HPDE6-E6E7 (cell line): ENCODE measurements at regions not wholly inside any gene's neighbourhood (a gene's known extent, or its start where the extent isn't known, plus 50 kb on each side); places are given as distances from the start of the nearest gene placed in this dataset.

Experiments used
- DNase-seq: peaks from one replicate; pipeline ENCODE4 v3.0.0; 2011; ENCODE audit warnings: missing footprints; ENCODE audit errors: extremely low spot score

GRCh38 chr2:37425408-37425807 is 81.0 kb downstream of the QPCT start:
- DNase-seq = no peak

GRCh38 chr2:37427241-37427640 is 82.8 kb downstream of the QPCT start:
- DNase-seq = no peak

GRCh38 chr2:37436323-37436722 is 91.9 kb downstream of the QPCT start:
- no peak for DNase-seq

GRCh38 chr2:37439131-37439642 is 94.8 kb downstream of the QPCT start:
- no peak for DNase-seq

GRCh38 chr2:37441055-37441454 is 96.6 kb downstream of the QPCT start:
- DNase-seq = no peak

- no peak for DNase-seq
Observed at GRCh38 chr2:37443082-37443481, 98.7 kb downstream of the QPCT start.

GRCh38 chr2:37447446-37447845 is 103.0 kb downstream of the QPCT start:
- DNase-seq = no peak

GRCh38 chr2:37448342-37449120 is 104.1 kb downstream of the QPCT start:
- no peak for DNase-seq

GRCh38 chr2:37449761-37450296 is 105.4 kb downstream of the QPCT start:
- no peak for DNase-seq

- no peak for DNase-seq
Observed at GRCh38 chr2:37453027-37453426, 108.6 kb downstream of the QPCT start.

- no peak for DNase-seq
Observed at GRCh38 chr2:37454851-37455762, 110.7 kb downstream of the QPCT start.

GRCh38 chr2:37456479-37456878 is 112.0 kb downstream of the QPCT start:
- no peak for DNase-seq

GRCh38 chr2:37457401-37457901 is 113.0 kb downstream of the QPCT start:
- no peak for DNase-seq

GRCh38 chr2:37458133-37458532 is 113.7 kb downstream of the QPCT start:
- DNase-seq = no peak

GRCh38 chr2:37459095-37459981 is 114.9 kb downstream of the QPCT start:
- no peak for DNase-seq

GRCh38 chr2:37460896-37461229 is 116.4 kb downstream of the QPCT start:
- DNase-seq = no peak

GRCh38 chr2:37464067-37464466 is 119.6 kb downstream of the QPCT start:
- no peak for DNase-seq

- DNase-seq = no peak
Observed at GRCh38 chr2:37466533-37467222, 122.2 kb downstream of the QPCT start.

GRCh38 chr2:37468170-37468569 is 123.7 kb downstream of the QPCT start:
- no peak for DNase-seq

GRCh38 chr2:37469126-37469525 is 124.7 kb downstream of the QPCT start:
- no peak for DNase-seq

- DNase-seq = no peak
Observed at GRCh38 chr2:37471104-37471503, 126.7 kb downstream of the QPCT start.
